Fibroblast of villous mesenchyme (primary cell): ENCODE measurements at regions not wholly inside any gene's neighbourhood (a gene's known extent, or its start where the extent isn't known, plus 50 kb on each side); places are given as distances from the start of the nearest gene placed in this dataset.

ENCODE experiments used
- DNase-seq: peaks from one replicate; pipeline ENCODE4 v3.0.0-alpha.2; 2010; ENCODE audit warnings: low read depth
- H3K4me3 ChIP-seq: 2 replicates; pipeline ENCODE4 v1.5.1; 2011; ENCODE audit warnings: low read depth, mild to moderate bottlenecking, low read length
- TF ChIP-seq, protein P1 (sequence below): IDR thresholded peaks from 2 replicates; pipeline ENCODE4 v1.5.1; 2012; ENCODE audit warnings: low read depth, mild to moderate bottlenecking, low read length; ENCODE audit not compliant: insufficient read depth

DNA sequence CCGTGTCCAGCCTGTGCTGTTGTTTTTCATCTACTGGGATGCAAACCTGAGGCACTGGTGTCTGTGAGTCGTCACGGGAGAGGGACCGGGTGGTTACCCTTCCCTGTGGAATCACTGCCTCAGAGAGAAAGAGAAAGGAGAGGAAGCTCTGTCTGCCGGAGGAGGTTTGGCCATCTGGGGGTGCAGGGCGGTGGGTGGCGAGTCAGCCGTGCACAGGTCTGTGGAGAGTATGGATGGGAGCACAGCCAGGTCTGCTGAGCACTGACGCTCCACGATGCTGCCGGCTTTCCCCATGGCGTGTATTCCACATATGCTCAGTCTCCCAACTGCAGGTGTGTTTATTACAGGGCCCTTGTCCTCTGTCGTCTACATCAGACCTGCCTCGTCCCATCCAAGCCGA is 395.2 kb upstream of the IRX4 start:
- DNase-seq: no peak
- H3K4me3 ChIP-seq: no peak overlapping the region
- TF ChIP-seq, protein P1, sequence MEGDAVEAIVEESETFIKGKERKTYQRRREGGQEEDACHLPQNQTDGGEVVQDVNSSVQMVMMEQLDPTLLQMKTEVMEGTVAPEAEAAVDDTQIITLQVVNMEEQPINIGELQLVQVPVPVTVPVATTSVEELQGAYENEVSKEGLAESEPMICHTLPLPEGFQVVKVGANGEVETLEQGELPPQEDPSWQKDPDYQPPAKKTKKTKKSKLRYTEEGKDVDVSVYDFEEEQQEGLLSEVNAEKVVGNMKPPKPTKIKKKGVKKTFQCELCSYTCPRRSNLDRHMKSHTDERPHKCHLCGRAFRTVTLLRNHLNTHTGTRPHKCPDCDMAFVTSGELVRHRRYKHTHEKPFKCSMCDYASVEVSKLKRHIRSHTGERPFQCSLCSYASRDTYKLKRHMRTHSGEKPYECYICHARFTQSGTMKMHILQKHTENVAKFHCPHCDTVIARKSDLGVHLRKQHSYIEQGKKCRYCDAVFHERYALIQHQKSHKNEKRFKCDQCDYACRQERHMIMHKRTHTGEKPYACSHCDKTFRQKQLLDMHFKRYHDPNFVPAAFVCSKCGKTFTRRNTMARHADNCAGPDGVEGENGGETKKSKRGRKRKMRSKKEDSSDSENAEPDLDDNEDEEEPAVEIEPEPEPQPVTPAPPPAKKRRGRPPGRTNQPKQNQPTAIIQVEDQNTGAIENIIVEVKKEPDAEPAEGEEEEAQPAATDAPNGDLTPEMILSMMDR: no peak

DNA sequence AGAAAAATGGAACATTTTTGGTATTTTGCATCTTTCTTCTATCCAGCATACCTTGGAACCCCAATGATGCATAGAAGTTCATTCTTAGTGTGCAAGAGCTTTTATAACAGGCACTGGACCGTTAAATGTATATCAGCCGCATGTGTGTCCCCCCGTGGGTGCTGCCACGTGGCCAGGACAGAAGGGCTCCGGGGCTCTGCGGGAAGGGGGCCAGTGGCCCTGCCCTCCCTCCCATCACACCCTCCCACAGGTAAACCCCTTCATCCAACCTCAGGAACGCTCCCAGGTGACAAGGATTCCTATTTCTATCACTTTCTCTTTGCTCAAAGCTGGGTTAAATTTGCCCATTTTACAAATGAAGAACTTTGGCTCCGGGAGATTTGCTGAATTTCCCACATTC is 393.4 kb upstream of the IRX4 start:
- TF ChIP-seq, protein P1: no peak

DNA sequence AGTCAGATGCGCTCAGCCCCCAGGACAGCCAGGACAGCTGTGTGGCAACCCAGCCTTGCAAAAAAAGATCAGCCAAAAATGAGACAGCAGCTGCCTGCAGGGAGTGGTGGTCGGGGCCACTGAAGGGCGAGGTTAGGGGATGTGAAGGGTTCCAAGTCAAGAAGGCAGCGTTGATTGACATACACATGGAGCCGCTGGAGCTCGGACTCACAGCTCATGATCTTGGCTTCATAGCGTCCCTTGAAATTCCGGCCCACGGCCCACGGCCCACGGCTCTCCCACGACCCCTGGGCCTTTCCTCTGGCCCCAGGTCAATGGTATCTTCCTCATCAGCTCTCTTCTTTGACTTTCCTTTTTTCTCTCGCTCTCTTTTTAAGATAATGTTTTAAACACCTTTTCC is 390.0 kb upstream of the IRX4 start:
- no peak for DNase-seq
- TF ChIP-seq, protein P1: no peak
- H3K4me3 ChIP-seq: no peak overlapping the region

More for the DNA sequence above, 393.4 kb upstream of the IRX4 start:
- H3K4me3 ChIP-seq: no peak overlapping the region
- no peak for DNase-seq

DNA sequence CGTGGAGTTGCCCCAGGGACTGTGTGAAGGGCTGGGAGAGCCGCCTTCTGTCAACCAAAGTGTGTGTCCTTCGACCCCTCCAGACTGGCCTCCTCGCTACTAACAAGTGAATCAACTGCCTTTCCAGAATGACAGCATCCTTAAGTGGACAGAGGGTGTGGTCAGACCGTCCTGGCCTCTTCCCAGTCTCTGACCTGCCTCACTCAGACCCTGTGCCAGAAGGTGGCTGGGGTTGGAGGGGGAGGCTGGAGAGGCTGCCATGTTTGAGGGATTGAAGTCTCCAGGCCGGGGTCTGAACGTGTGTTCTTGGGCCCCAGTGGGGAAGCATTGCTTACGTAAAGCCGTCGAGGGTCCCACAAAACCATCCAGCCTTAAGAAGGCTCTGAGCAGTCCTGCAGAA is 389.3 kb upstream of the IRX4 start:
- H3K4me3 ChIP-seq: no peak overlapping the region
- TF ChIP-seq, protein P1: no peak
- DNase-seq: no peak

DNA sequence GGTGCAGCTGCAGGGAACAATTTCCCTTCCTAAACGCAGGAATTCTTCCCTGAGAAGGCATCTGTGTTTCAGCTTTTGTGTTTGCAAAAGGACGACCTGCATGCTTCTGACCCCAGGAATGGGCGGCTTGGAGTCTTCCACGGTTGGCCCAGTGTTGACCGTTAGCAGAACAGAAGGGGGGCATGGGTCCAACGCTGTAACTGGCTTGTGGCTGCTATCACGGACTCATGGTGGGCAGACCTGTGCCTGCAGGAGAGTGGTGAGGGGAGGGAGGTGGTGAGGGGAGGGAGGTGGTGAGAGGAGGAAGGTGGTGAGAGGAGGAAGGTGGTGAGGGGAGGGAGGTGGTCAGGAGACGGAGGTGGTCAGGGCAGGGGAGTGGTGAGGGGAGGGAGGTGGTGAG is 388.6 kb upstream of the IRX4 start:
- DNase-seq: no peak
- TF ChIP-seq, protein P1: no peak
- no peak overlapping the region for H3K4me3 ChIP-seq

DNA sequence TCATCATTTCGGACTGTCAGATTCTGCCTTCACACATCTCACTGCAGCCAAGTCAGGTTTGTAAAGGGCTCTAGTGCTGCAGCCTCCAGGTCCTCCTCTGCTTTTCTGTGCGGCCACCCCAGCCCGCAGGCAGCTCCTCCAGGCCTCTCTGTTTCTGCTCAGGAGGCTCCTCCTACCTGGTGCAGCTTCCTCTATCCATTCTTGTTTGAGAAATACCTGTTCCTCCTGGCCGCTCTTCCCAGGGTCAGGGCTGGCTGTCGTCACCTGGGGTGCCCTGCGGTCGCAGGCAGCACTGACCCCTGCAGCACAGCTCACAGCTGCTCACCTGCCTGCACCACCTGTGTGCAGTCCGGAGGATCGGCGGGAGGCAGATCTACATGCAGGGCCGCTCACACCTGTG is 387.7 kb upstream of the IRX4 start:
- no peak for DNase-seq
- TF ChIP-seq, protein P1: no peak
- no peak overlapping the region for H3K4me3 ChIP-seq

DNA sequence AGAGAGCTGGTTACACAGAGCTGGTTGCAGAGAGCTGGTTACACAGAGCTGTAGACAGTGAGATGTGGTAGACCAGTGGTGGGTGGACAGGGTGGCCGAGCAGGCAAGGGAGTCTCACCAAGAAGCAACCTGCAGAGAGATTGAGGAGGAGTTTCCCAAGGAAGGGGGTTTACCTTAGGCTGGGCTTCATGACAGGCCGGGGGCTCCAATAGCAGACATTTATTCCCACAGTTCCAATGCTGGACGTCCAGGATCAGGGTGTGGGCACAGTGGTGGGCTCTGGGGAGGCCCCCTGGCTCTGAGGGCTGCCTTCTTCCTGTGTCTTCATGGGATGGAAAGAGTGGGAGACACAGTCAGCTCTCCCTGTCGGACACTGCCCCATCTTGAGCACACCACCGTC is 386.9 kb upstream of the IRX4 start:
- no peak overlapping the region for H3K4me3 ChIP-seq
- no peak for DNase-seq
- TF ChIP-seq, protein P1: no peak
